HG03064 (cell line): ENCODE measurements at regions not wholly inside any gene's neighbourhood (a gene's known extent, or its start where the extent isn't known, plus 50 kb on each side); places are given as distances from the start of the nearest gene placed in this dataset.

ENCODE experiments used
- ATAC-seq: cut with Tn5 transposase; IDR thresholded peaks from one replicate; pipeline ENCODE4 v1.9.1; 2021; ENCODE audit warnings: low read depth; ENCODE audit not compliant: unreplicated experiment

DNA sequence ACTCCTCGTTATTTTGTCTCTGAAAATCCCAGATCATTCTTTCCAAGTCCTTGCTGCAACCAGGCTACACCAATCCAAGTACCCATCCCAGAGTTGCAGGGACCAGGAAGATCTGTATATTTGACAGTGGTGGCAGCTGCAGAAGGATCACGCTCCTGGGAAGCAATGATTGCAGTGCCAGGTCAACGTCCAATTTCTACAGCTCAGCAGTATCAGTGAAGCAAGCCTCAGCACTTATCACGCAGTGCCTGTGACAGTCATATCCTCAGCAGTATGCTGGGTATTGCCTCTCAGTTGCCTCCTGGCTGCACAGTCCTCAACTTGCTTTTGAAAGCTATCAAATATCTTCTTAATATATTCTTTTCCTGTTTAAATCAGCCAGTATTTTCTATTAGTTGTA lies 66.7 kb downstream of the BARHL2 start:
- no peak for ATAC-seq

- no peak for ATAC-seq
Observed at GRCh38 chr1:90640325-90640724, 76.8 kb downstream of the BARHL2 start.

DNA sequence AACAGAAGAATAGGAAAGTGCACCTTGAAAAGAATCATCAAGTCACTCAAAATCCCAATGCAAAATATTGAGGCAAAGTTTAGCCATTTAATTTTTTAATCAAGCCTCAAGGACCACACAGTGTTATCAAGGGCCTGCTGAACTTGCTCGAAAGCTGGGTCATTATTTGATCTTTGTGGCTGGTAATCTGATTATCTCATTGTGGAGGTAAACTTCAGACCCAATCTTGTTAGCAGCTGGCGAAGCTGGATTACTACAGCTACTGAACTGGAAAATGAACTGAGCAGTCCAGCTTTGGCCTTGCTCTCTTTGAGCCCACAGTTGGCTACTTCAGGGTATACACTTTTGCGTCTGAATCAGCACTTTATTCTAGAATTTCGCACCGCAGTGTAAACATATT lies 94.4 kb downstream of the BARHL2 start:
- ATAC-seq, result no peak

DNA sequence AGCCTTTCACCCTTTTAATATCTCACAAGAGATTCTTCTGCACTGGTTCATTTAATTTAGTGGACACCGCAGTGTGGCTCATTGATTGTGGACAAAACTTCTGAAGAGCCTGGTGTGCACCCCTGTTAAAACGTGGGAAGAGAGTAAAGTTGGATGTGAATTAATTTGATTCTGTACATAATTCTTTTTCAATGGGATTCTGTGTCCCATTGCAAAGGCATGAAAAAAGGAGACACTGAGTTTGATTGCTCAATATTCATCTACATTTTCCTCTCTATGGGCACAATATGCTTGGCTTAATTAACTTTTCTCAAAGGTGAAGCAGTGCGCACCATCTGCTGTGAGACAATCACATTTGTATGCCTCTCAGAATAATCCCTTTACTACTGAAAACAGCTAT lies 95.1 kb downstream of the BARHL2 start:
- no peak for ATAC-seq

GRCh38 chr1:90616395-90616794 lies 100.7 kb downstream of the BARHL2 start:
- no peak for ATAC-seq

- ATAC-seq, result no peak
Observed at GRCh38 chr1:90614872-90615271, 102.2 kb downstream of the BARHL2 start.

GRCh38 chr1:90613371-90613770 lies 103.7 kb downstream of the BARHL2 start:
- no peak for ATAC-seq

- ATAC-seq, result no peak
Observed at GRCh38 chr1:90612033-90612432, 105.1 kb downstream of the BARHL2 start.

GRCh38 chr1:90607736-90608135 lies 109.4 kb downstream of the BARHL2 start:
- ATAC-seq, result no peak

DNA sequence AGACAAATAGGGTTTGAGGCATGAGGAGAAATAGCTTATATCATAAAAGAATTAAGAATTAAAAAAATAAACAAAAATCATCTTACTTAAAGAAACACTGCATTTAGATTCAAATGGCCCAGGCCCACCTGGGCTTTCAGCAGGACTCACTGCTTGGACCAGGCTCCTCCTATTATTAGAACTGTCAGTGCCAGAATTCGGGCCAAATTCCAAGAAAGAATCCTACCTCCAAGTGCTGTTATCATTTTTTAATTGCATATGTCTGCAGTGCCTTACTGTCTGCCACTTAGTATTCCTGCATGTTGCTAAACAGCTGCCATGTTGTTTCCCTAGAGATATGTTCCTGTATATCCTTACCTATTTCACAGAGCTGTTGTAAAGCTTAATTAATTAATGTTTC lies 112.0 kb downstream of the BARHL2 start:
- no peak for ATAC-seq

DNA sequence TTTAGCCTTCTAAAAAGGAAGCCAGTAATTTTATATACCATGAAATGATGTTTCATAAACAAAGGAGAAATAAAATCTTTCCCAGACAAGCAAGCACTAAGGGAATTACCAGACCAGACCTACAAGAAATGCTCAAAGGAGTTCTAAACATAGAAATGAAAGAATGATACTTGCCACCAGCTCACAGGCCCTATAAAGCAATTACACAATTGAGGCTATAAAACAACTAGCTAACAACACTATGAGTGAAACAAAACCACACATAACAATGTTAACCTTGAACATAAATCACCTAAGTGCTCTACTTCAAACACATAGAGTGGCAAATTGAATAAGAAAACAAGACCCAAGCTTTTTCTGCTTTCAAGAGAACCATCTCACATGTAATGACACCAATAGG lies 123.8 kb downstream of the BARHL2 start:
- ATAC-seq, result no peak

DNA sequence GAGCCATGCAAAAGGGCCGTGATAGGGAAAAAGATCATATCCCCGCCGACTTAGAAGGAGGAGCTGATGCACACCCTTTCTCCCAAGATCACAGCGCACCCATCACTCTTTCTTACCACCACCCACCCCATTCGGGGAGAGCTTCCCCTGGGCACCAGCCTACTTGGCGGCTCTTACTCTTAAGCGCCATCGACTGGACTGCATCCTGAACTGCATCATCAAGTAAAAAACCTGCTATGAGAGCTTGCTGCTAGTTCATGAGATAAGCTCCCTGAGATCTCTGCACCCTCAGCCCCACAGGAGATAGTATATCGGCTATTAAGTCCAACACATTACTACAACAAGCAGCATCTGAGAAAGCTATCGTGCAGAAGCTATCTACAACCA lies 125.1 kb downstream of the BARHL2 start:
- ATAC-seq, result no peak

DNA sequence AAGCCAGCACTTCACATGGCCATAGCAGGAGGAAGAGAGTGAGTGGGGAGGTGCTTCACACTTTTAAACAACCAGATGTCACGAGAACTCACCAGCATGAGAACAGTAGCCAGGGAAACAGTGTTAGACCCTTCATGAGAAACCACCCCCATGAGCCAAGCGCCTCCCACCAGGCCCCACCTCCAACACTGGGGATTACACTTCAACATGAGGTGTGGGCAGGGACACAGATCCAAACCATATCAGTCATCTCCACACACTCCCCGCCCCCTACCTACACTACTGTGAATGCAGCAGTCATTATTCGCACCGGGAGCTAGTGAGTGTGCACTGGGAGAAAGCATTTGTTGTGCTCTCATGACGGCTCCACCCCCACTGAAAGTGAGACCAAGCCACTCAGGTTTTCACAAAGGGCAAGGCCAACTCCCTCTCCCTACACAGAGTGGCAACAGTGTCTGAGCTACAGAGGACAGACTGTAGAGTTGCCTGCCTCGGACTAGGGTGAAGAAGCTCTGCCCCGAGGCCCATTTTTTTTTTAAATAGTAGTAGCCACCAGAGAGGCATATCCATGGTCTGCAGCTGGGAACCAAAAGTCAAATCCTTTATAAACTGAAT lies 125.6 kb downstream of the BARHL2 start:
- ATAC-seq, result no peak

- no peak for ATAC-seq
Observed at GRCh38 chr1:90580176-90580575, 136.9 kb downstream of the BARHL2 start.

- ATAC-seq, result peak; percentile 77
Observed at GRCh38 chr1:90579212-90579802, 137.8 kb downstream of the BARHL2 start.

DNA sequence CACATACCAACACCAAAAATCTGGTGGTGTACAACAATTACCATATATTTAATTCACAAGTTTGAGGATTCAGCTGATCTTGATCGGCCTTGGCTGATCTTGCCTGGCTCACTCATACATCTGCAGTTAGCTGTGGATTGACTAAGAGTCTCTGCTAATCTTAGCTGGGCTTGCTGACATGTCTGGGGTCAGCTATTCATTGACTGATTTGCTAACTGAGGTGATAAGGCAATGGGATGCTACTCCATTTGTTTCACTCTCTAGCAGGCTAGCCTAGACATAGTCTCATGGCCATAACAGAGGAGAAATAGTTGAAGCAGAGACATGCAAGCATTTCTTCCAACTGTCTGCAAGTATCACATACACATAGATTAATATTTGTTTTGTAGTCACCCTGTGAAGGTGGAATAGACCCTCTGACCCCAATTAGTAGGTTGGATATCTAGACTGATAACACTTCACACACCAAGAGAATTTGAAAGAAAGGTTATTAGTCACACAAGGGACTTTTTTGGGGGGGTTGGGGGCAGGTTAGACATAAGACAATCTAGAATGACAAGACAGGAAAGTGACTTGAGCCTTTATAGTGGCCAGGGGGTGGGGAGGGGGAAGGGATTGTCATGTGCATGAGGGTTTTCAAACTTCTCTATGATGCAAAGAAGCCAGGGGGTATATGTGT lies 142.3 kb downstream of the BARHL2 start:
- no peak for ATAC-seq

DNA sequence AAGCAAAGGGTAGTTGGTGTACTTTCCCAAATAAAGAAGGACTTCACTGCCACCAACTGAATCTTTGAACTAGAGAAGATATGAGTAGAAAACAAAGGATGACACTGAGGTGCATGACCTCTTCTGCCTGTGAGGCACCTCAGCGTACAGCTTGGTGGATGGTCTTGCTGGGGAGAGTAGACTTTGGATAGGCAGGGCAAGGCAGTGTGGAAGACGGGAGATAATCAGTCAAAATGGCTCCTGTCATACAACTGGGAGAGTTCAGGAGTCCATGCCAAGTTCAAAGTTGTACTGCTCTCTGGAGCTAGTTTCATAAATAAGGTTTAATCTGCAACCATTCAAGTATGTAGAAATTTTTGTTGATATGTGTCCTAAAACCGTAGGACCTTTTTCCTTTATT lies 143.4 kb downstream of the BARHL2 start:
- ATAC-seq, result no peak

- no peak for ATAC-seq
Observed at GRCh38 chr1:90572446-90572845, 144.7 kb downstream of the BARHL2 start.

DNA sequence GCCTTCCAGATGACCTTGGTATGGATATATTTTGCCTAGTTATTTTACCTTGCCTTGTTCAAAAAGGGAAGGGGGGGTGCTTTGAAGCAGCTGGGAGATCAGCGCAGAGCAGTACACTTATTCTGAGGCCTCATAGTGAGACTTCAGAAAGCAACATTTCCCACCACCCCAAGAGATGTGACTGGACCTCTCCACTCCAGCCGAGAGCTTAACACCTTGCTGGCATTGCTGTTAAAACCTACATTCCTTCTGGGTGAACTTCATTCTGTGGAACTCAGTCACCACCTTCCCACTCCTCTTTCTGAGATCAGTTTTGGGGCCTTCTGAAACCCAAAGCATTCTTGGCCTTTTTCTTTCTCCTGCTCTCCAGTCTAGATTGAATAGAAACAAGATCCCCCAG lies 148.7 kb downstream of the BARHL2 start:
- no peak for ATAC-seq

DNA sequence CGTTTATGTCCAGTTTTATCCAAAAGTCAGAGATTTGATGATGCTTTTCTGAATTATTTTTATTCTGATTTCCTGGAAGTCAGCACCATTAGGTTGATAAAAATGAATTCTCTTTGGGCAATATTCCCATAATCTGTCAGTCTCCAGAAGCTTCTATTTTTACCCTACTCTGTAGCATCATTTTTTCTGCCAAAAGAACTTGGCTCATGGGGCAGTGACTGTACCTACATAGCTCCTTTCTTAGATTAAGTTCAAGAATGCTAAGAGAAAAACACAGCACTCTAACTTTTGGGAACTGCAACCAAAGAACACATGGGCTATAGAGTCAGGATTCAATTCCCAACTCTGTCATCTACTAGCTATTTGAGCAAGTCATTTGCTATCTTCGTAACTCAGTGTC lies 152.9 kb downstream of the BARHL2 start:
- no peak for ATAC-seq

- ATAC-seq, result no peak
Observed at GRCh38 chr1:90562892-90563291, 154.2 kb downstream of the BARHL2 start.

DNA sequence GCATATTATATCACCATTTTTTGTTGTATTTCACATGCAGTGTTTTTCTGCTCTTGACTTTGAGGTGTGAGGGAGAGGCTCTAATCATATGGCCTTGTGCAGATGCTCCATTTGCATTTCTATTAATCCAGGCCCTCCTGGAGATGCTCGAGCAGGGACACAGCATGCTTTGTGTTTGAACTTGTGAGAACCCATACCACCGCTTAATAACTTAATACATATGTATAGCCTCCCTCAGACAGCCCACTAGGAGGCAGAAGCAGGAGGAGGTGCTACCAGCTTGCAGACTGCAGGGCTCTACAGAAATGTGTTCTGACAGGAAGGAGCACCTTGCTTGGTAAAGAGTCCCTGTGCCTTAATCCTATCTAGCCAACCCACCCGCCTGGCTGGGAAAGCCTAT lies 155.2 kb downstream of the BARHL2 start:
- ATAC-seq, result no peak
